ENCODE measurements at regions not wholly inside any gene's neighbourhood (a gene's known extent, or its start where the extent isn't known, plus 50 kb on each side); places are given as distances from the start of the nearest gene placed in this dataset.

GRCh38 chr3:165568907-165569462, 268.2 kb downstream of the BCHE start:
- Mint-ChIP-seq H3K36me3 (no peaks in the 10 kb centered on the region), H3K9me3 (peaks cover 22% of the 10 kb centered on the region), H3K4me1 (no peaks in the 10 kb centered on the region), H3K27ac (no peak overlapping the region), H3K27me3 (no peaks in the 10 kb centered on the region), H3K4me3 (no peak overlapping the region)

DNA sequence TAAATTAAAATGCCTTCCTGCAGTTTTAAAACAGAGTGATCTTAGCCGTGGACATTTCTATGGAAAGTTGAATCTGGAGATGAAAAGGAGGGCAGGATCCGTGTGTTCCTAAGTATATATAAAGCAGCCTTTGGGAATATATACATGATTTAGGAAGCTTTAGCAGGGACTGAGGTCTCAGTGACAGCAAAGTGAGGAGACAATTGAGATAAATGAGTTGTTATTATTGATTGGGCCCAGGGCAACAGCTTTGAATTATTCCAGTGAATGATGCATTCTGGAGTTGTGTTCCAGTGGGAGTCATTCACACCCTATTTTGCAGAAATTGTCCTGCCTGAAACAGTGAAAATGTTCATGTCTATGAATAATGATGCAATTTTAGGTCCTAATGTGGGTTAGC, 281.4 kb downstream of the BCHE start:
- Mint-ChIP-seq H3K9me3 (no peaks in the 10 kb centered on the region), H3K36me3 (no peaks in the 10 kb centered on the region), H3K4me3 (no peak overlapping the region), H3K27ac (no peak overlapping the region), H3K27me3 (no peaks in the 10 kb centered on the region), H3K4me1 (no peaks in the 10 kb centered on the region)

- Mint-ChIP-seq H3K27ac (no peak overlapping the region), H3K27me3 (no peaks in the 10 kb centered on the region), H3K4me3 (no peak overlapping the region), H3K9me3 (no peaks in the 10 kb centered on the region), H3K36me3 (no peaks in the 10 kb centered on the region), H3K4me1 (no peaks in the 10 kb centered on the region)
Measured at GRCh38 chr3:165553371-165553770, 283.9 kb downstream of the BCHE start.

GRCh38 chr3:165549665-165550064, 287.6 kb downstream of the BCHE start:
- Mint-ChIP-seq H3K4me3 (no peak overlapping the region), H3K4me1 (no peaks in the 10 kb centered on the region), H3K27me3 (no peaks in the 10 kb centered on the region), H3K27ac (no peak overlapping the region), H3K9me3 (peaks cover 5% of the 10 kb centered on the region), H3K36me3 (no peaks in the 10 kb centered on the region)

- H3K4me3 Mint-ChIP-seq = no peak overlapping the region
- no peaks in the 10 kb centered on the region for H3K36me3 Mint-ChIP-seq
- H3K27ac Mint-ChIP-seq = no peak overlapping the region
- no peaks in the 10 kb centered on the region for H3K27me3 Mint-ChIP-seq
- no peaks in the 10 kb centered on the region for H3K4me1 Mint-ChIP-seq
- H3K9me3 Mint-ChIP-seq = peaks cover 5% of the 10 kb centered on the region
Measured at GRCh38 chr3:165549037-165549436, 288.2 kb downstream of the BCHE start.

- Mint-ChIP-seq H3K36me3 (no peaks in the 10 kb centered on the region), H3K27me3 (no peaks in the 10 kb centered on the region), H3K27ac (no peak overlapping the region), H3K4me3 (no peak overlapping the region), H3K4me1 (no peaks in the 10 kb centered on the region), H3K9me3 (peaks cover 5% of the 10 kb centered on the region)
Measured at GRCh38 chr3:165545059-165545458, 292.2 kb downstream of the BCHE start.

DNA sequence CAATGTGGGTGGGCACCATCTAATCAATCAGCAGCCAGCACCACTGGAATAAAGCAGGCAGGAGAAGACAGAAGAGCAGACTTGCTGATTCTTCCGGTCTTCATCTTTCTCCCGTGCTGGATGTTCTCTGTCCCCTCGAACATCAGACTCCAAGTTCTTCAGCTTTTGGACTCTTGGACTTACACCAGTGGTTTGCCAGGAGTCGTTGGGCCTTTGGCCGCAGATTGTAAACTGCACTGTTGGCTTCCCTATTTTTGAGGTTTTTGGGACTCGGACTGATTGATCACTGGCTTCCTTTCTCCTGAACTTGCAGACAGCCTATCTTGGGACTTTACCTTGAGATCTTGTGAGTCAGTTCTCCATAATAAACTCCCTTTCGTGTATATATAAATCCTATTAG, 292.8 kb downstream of the BCHE start:
- H3K9me3 Mint-ChIP-seq = peaks cover 5% of the 10 kb centered on the region
- no peaks in the 10 kb centered on the region for H3K4me1 Mint-ChIP-seq
- H3K27ac Mint-ChIP-seq = no peak overlapping the region
- H3K36me3 Mint-ChIP-seq = no peaks in the 10 kb centered on the region
- no peaks in the 10 kb centered on the region for H3K27me3 Mint-ChIP-seq
- no peak overlapping the region for H3K4me3 Mint-ChIP-seq

- Mint-ChIP-seq H3K4me1 (no peaks in the 10 kb centered on the region), H3K27me3 (no peaks in the 10 kb centered on the region), H3K27ac (no peak overlapping the region), H3K36me3 (no peaks in the 10 kb centered on the region), H3K9me3 (peaks cover 17% of the 10 kb centered on the region), H3K4me3 (no peak overlapping the region)
Measured at GRCh38 chr3:165538166-165538565, 299.1 kb downstream of the BCHE start.

GRCh38 chr3:165532851-165533250, 304.4 kb downstream of the BCHE start:
- Mint-ChIP-seq H3K27me3 (no peaks in the 10 kb centered on the region), H3K4me1 (no peaks in the 10 kb centered on the region), H3K36me3 (no peaks in the 10 kb centered on the region), H3K4me3 (no peak overlapping the region), H3K9me3 (peaks cover 18% of the 10 kb centered on the region), H3K27ac (no peak overlapping the region)

DNA sequence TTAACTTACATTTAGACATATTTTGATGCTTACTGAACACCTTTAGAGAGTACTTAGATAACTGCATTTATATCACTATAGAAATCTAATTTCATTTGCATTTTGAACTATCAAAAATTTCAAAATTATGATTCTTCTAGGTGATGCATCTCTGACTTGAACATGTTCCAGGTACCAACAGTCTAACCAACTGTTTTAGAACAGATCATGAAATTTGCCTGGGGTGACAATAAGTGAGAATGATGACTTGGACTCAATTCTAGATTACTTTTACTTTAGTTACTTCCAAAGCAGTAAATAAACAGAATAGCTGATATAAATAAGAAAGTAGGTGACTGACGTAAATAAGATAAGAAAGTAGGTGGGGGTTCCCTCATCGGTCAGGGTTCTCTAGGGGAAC, 307.8 kb downstream of the BCHE start:
- no peak overlapping the region for H3K4me3 Mint-ChIP-seq
- H3K9me3 Mint-ChIP-seq = peaks cover 14% of the 10 kb centered on the region
- H3K4me1 Mint-ChIP-seq = no peaks in the 10 kb centered on the region
- no peaks in the 10 kb centered on the region for H3K27me3 Mint-ChIP-seq
- no peaks in the 10 kb centered on the region for H3K36me3 Mint-ChIP-seq
- no peak overlapping the region for H3K27ac Mint-ChIP-seq

GRCh38 chr3:165526367-165526766, 310.9 kb downstream of the BCHE start:
- H3K9me3 Mint-ChIP-seq = peaks cover 6% of the 10 kb centered on the region
- no peaks in the 10 kb centered on the region for H3K27me3 Mint-ChIP-seq
- H3K4me1 Mint-ChIP-seq = no peaks in the 10 kb centered on the region
- no peak overlapping the region for H3K27ac Mint-ChIP-seq
- no peaks in the 10 kb centered on the region for H3K36me3 Mint-ChIP-seq
- no peak overlapping the region for H3K4me3 Mint-ChIP-seq

DNA sequence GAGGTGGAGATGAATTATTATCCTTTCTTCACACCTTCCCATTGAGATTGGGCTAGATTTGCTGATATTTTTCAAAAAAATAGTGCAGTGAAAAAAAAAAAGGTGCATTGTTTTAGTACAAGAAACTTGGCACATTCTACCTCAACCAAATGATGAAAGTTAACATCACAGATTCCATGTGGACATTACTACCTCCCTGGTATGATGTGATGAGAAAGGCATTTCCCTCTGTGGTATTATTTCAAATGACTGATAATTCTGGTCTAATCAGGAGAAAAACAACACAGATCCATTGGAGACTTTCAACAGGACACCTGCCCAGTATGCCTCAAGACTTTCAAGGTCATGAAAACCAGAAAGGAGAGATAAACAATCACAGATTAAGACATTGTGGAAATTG, 313.4 kb downstream of the BCHE start:
- no peak overlapping the region for H3K27ac Mint-ChIP-seq
- H3K4me1 Mint-ChIP-seq = no peaks in the 10 kb centered on the region
- H3K36me3 Mint-ChIP-seq = no peaks in the 10 kb centered on the region
- no peak overlapping the region for H3K4me3 Mint-ChIP-seq
- H3K9me3 Mint-ChIP-seq = no peaks in the 10 kb centered on the region
- no peaks in the 10 kb centered on the region for H3K27me3 Mint-ChIP-seq

- Mint-ChIP-seq H3K4me3 (no peak overlapping the region), H3K36me3 (no peaks in the 10 kb centered on the region), H3K4me1 (no peaks in the 10 kb centered on the region), H3K27me3 (no peaks in the 10 kb centered on the region), H3K9me3 (no peaks in the 10 kb centered on the region), H3K27ac (no peak overlapping the region)
Measured at GRCh38 chr3:165522386-165522785, 314.8 kb downstream of the BCHE start.

DNA sequence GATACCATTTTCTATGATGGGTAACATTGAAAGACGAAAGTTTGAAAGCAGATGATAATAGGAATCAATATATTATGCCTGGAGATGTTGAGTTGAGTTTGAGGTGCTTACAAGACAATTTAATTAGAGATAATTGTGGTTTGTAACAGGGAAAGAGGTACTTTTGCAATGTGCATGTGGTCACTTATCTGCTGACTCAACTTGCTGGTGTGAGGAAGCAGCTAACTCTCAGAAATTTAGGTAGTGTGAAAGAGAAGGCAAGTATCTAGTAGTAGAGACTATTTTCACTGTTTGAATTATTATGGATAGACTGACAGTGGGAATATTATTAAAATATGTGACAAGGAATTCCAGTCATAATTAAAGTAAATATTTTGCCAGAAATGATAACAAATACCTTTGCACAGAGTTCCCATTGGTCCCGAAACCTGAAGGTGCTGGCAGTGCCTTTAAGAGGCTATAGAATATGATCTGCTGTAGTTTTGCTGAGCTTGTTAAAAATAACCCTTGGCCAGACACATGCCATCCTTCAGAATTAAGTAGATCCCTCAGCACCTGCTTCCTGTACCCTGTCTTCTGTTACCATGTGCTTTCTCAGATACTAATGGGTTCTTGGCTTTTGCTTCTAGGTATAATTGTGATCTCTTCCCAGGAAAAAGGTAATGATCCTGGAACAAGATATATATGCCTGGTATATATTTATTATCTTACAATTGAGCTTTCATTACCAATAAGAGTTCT, 315.9 kb downstream of the BCHE start:
- Mint-ChIP-seq H3K4me1 (no peaks in the 10 kb centered on the region), H3K4me3 (no peak overlapping the region), H3K9me3 (no peaks in the 10 kb centered on the region), H3K27me3 (no peaks in the 10 kb centered on the region), H3K36me3 (no peaks in the 10 kb centered on the region), H3K27ac (no peak overlapping the region)

GRCh38 chr3:165519687-165520086, 317.5 kb downstream of the BCHE start:
- no peak overlapping the region for H3K4me3 Mint-ChIP-seq
- no peak overlapping the region for H3K27ac Mint-ChIP-seq
- no peaks in the 10 kb centered on the region for H3K27me3 Mint-ChIP-seq
- no peaks in the 10 kb centered on the region for H3K4me1 Mint-ChIP-seq
- H3K36me3 Mint-ChIP-seq = no peaks in the 10 kb centered on the region
- H3K9me3 Mint-ChIP-seq = no peaks in the 10 kb centered on the region

DNA sequence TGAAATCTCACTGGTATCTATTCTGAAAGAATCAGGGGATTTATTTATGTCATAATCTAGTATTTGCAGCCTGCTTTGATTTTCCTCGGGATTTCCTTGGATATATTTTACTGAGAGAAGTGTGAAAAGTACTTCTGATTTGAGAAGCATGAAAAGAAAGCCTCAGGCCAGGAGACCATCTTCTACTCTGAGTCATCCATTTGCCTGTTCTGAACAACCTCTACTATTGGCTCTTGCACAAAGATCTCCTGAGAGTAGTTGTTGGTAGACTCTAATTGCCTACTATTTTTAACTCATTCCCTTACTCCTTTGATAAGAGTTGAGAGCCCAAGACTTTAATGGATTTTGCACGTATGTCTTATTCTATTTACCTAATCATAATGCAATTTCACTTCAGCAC, 318.9 kb downstream of the BCHE start:
- no peak overlapping the region for H3K4me3 Mint-ChIP-seq
- no peak overlapping the region for H3K27ac Mint-ChIP-seq
- H3K9me3 Mint-ChIP-seq = no peaks in the 10 kb centered on the region
- H3K27me3 Mint-ChIP-seq = no peaks in the 10 kb centered on the region
- H3K4me1 Mint-ChIP-seq = no peaks in the 10 kb centered on the region
- H3K36me3 Mint-ChIP-seq = no peaks in the 10 kb centered on the region
